ENCODE measurements at regions not wholly inside any gene's neighbourhood (a gene's known extent, or its start where the extent isn't known, plus 50 kb on each side); places are given as distances from the start of the nearest gene placed in this dataset.

- no peak for DNase-seq
- no peak for ATAC-seq
- H3K4me3 ChIP-seq, result no peak overlapping the region
- H3K4me1 ChIP-seq, result no peaks in the 10 kb centered on the region
- H3K36me3 ChIP-seq, result no peaks in the 10 kb centered on the region
- intact Hi-C loops (cut with DNase I), result no loop called here
- no peaks in the 10 kb centered on the region for H3K27me3 ChIP-seq
- H3K9me3 ChIP-seq, result no peaks in the 10 kb centered on the region
- no peak overlapping the region for H3K27ac ChIP-seq
- TF ChIP-seq CTCF (IDR thresholded peaks at IDR 0.05), result no peak
Observed at GRCh38 chr5:152255411-152255810, 149.7 kb downstream of the NMUR2 start.

- no peaks in the 10 kb centered on the region for H3K4me1 ChIP-seq
- intact Hi-C loops (cut with DNase I), result no loop called here
- ATAC-seq, result no peak
- H3K27me3 ChIP-seq, result no peaks in the 10 kb centered on the region
- H3K27ac ChIP-seq, result no peak overlapping the region
- no peaks in the 10 kb centered on the region for H3K9me3 ChIP-seq
- DNase-seq, result no peak
- no peak for TF ChIP-seq CTCF (IDR thresholded peaks at IDR 0.05)
- H3K4me3 ChIP-seq, result no peak overlapping the region
- H3K36me3 ChIP-seq, result no peaks in the 10 kb centered on the region
Observed at GRCh38 chr5:152247850-152248385, 157.2 kb downstream of the NMUR2 start.

GRCh38 chr5:152246401-152246800 lies 158.7 kb downstream of the NMUR2 start:
- H3K9me3 ChIP-seq, result no peaks in the 10 kb centered on the region
- intact Hi-C loops (cut with DNase I), result no loop called here
- ATAC-seq (peak; percentile 23), DNase-seq (peak in 2 of 4 donors; percentile 20 to 50)
- no peak overlapping the region for H3K27ac ChIP-seq
- H3K4me1 ChIP-seq, result no peaks in the 10 kb centered on the region
- H3K36me3 ChIP-seq, result no peaks in the 10 kb centered on the region
- TF ChIP-seq CTCF (IDR thresholded peaks at IDR 0.05), result no peak
- no peak overlapping the region for H3K4me3 ChIP-seq
- H3K27me3 ChIP-seq, result no peaks in the 10 kb centered on the region

GRCh38 chr5:152237531-152237930 lies 167.5 kb downstream of the NMUR2 start:
- no peak for ATAC-seq

GRCh38 chr5:152226191-152226590 lies 178.9 kb downstream of the NMUR2 start:
- DNase-seq (no peak), ATAC-seq (no peak)
- H3K27ac ChIP-seq, result no peak overlapping the region
- no peaks in the 10 kb centered on the region for H3K4me1 ChIP-seq
- H3K9me3 ChIP-seq, result peaks cover 0 to 4% of the 10 kb centered on the region in 2 donors
- no peak for TF ChIP-seq CTCF (IDR thresholded peaks at IDR 0.05)
- intact Hi-C loops (cut with DNase I), result no loop called here
- H3K36me3 ChIP-seq, result no peaks in the 10 kb centered on the region
- no peak overlapping the region for H3K4me3 ChIP-seq
- no peaks in the 10 kb centered on the region for H3K27me3 ChIP-seq

More at GRCh38 chr5:152237531-152237930, 167.5 kb downstream of the NMUR2 start:
- intact Hi-C loops (cut with DNase I), result no loop called here
- DNase-seq, result no peak
- H3K27ac ChIP-seq, result no peak overlapping the region
- TF ChIP-seq CTCF (IDR thresholded peaks at IDR 0.05), result no peak
- no peaks in the 10 kb centered on the region for H3K9me3 ChIP-seq
- no peaks in the 10 kb centered on the region for H3K36me3 ChIP-seq
- H3K4me1 ChIP-seq, result no peaks in the 10 kb centered on the region
- H3K4me3 ChIP-seq, result no peak overlapping the region
- no peaks in the 10 kb centered on the region for H3K27me3 ChIP-seq

Data from left lung (tissue), 4 donors.